ENCODE measurements at regions not wholly inside any gene's neighbourhood (a gene's known extent, or its start where the extent isn't known, plus 50 kb on each side); places are given as distances from the start of the nearest gene placed in this dataset.

GRCh38 chr5:126182971-126183695 is 240.1 kb upstream of the GRAMD2B start:
- DNase-seq = no peak
- H3K9me3 ChIP-seq = no peaks in the 10 kb centered on the region
- 81 to 94% methylated on average over 5 of the region's 5 CpGs for WGBS, 2 donors
- H3K4me3 ChIP-seq (replicated peaks in 1 of 3) = no peak overlapping the region
- intact Hi-C loops (cut with DNase I) = no loop called here
- no peak overlapping the region for H3K27ac ChIP-seq
- H3K27me3 ChIP-seq = no peaks in the 10 kb centered on the region
- TF ChIP-seq POLR2A (IDR thresholded peaks at IDR 0.05) = no peak
- TF ChIP-seq, protein P1, sequence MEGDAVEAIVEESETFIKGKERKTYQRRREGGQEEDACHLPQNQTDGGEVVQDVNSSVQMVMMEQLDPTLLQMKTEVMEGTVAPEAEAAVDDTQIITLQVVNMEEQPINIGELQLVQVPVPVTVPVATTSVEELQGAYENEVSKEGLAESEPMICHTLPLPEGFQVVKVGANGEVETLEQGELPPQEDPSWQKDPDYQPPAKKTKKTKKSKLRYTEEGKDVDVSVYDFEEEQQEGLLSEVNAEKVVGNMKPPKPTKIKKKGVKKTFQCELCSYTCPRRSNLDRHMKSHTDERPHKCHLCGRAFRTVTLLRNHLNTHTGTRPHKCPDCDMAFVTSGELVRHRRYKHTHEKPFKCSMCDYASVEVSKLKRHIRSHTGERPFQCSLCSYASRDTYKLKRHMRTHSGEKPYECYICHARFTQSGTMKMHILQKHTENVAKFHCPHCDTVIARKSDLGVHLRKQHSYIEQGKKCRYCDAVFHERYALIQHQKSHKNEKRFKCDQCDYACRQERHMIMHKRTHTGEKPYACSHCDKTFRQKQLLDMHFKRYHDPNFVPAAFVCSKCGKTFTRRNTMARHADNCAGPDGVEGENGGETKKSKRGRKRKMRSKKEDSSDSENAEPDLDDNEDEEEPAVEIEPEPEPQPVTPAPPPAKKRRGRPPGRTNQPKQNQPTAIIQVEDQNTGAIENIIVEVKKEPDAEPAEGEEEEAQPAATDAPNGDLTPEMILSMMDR (IDR thresholded peaks at IDR 0.05) = no peak
- H3K36me3 ChIP-seq = no peaks in the 10 kb centered on the region
- no peaks in the 10 kb centered on the region for H3K4me1 ChIP-seq

DNA sequence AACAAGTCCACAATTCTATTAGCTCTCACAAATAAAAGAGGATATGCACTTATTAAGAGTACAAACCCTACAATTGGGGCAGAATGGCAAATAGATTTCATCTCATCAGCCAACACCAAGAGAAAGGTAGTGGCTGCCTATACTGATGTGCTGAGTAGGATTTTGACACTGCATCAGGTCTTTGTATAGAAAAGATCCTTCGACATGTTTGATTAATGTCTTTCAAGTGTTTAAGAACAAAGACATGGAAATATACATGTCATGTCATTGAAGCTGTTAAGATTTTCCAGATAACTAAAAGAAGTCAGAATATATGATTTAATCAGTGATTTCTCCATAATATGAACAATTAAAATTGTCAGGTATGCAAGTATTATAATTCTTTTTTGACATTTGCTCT is 238.7 kb upstream of the GRAMD2B start:
- Histone ChIP-seq H3K4me1 (no peaks in the 10 kb centered on the region), H3K4me3 (replicated peaks in 1 of 3) (no peak overlapping the region), H3K27ac (no peak overlapping the region), H3K36me3 (no peaks in the 10 kb centered on the region), H3K9me3 (no peaks in the 10 kb centered on the region), H3K27me3 (no peaks in the 10 kb centered on the region)
- TF ChIP-seq, protein P1 (IDR thresholded peaks at IDR 0.05) = no peak
- no peak for TF ChIP-seq POLR2A (IDR thresholded peaks at IDR 0.05)
- intact Hi-C loops (cut with DNase I) = no loop called here
- 91% methylated on average over 1 of the region's 1 CpG for WGBS, 2 donors
- DNase-seq = no peak

DNA sequence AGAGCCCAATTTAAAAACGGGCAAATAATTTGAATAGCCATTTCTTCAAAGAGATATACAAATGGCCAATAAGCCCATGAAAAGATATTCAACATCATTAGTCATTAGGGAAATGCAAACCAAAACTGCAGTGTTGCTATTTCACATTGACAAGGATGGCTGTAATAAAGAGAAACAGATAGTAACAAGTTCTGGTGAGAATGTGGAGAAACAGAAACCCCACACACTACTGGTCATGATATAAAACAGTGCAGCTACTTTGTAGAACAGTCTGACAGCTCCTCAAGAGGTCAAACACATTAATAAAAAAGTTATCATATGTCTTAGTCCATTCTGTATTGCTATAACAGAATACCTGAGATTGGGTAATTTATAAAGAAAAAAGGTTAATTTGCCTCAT is 237.0 kb upstream of the GRAMD2B start:
- intact Hi-C loops (cut with DNase I) = no loop called here
- Histone ChIP-seq H3K27me3 (no peaks in the 10 kb centered on the region), H3K36me3 (no peaks in the 10 kb centered on the region), H3K4me1 (no peaks in the 10 kb centered on the region), H3K4me3 (replicated peaks in 1 of 3) (no peak overlapping the region), H3K9me3 (no peaks in the 10 kb centered on the region), H3K27ac (no peak overlapping the region)
- no peak for TF ChIP-seq POLR2A (IDR thresholded peaks at IDR 0.05)
- TF ChIP-seq, protein P1 (IDR thresholded peaks at IDR 0.05) = no peak
- no peak for DNase-seq
- 69 to 82% methylated on average over 1 of the region's 1 CpG for WGBS, 2 donors

DNA sequence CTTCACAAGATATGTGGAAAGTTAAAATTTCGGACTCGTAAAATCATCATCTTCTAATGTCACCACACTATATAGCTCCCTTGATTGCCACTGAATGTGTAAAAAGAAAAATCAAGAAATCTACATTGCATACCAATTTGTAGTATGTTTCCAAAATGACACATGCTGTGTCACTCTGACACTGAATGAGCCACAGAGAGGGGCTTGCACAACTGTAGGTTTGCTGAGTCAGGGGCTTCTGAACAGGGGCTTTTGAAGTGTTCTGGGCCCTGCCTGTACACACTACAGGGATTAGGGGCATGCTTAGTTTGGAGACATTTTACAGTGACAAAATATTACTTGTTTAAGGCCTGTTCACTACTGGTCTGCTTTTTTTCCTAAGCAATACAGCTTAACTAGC is 234.4 kb upstream of the GRAMD2B start:
- Histone ChIP-seq H3K4me1 (no peaks in the 10 kb centered on the region), H3K27ac (no peak overlapping the region), H3K36me3 (no peaks in the 10 kb centered on the region), H3K9me3 (no peaks in the 10 kb centered on the region), H3K4me3 (replicated peaks in 1 of 3) (no peak overlapping the region), H3K27me3 (no peaks in the 10 kb centered on the region)
- no peak for DNase-seq
- intact Hi-C loops (cut with DNase I) = no loop called here
- 96% methylated on average over 2 of the region's 2 CpGs for WGBS, 2 donors
- TF ChIP-seq, protein P1 (IDR thresholded peaks at IDR 0.05) = no peak
- no peak for TF ChIP-seq POLR2A (IDR thresholded peaks at IDR 0.05)

DNA sequence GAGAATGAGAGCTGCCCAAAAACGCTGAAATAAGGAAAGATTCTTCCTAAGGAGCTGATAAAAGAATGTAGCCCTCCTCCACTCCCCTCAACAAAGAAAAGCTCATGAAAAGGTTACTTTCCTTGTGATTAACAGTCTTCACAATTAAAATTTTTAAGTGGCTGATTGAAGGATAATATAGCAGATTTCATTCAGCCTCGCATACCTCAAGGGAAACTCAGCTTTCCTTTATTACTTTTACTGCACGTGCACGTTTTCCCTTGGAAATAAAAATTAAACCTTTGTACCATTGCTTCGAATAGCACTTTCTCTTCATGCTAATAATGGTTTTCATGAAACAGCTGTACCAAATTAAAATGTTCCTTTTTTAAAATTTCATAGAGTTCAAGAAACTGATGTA is 234.0 kb upstream of the GRAMD2B start:
- intact Hi-C loops (cut with DNase I) = no loop called here
- Histone ChIP-seq H3K36me3 (no peaks in the 10 kb centered on the region), H3K27me3 (no peaks in the 10 kb centered on the region), H3K4me1 (no peaks in the 10 kb centered on the region), H3K4me3 (replicated peaks in 1 of 3) (no peak overlapping the region), H3K27ac (no peak overlapping the region), H3K9me3 (no peaks in the 10 kb centered on the region)
- DNase-seq = no peak
- TF ChIP-seq, protein P1 (IDR thresholded peaks at IDR 0.05) = no peak
- TF ChIP-seq POLR2A (IDR thresholded peaks at IDR 0.05) = no peak
- 68 to 77% methylated on average over 5 of the region's 5 CpGs for WGBS, 2 donors
